ENCODE measurements at regions not wholly inside any gene's neighbourhood (a gene's known extent, or its start where the extent isn't known, plus 50 kb on each side); places are given as distances from the start of the nearest gene placed in this dataset.

DNA sequence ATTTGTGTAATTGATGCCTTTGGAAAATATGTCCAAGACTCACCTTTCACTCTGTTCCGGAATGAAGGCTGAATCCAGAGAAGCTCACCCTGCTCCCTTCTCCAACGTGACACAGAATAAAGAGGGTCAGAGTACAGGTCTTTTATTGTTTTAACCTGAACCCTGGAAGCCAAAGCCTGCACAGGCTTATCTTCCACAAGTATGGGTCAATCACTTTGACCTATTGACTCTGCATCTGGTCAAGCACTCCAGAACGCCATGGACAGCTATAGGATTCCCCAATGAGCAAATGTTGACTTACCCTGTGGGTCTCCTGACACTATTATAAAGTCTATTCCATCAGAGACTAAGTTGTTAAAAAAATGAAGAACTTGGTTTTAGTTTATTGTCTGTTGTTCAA, 158.4 kb upstream of the MYLIP start:
- H3K4me3 ChIP-seq (replicated peaks; ENCODE audit: low read depth, low read length): no peak overlapping the region
- no peaks in the 10 kb centered on the region for H3K27me3 ChIP-seq (replicated peaks; ENCODE audit: control insufficient read depth, insufficient read depth, low read length)
- TF ChIP-seq, protein P1, sequence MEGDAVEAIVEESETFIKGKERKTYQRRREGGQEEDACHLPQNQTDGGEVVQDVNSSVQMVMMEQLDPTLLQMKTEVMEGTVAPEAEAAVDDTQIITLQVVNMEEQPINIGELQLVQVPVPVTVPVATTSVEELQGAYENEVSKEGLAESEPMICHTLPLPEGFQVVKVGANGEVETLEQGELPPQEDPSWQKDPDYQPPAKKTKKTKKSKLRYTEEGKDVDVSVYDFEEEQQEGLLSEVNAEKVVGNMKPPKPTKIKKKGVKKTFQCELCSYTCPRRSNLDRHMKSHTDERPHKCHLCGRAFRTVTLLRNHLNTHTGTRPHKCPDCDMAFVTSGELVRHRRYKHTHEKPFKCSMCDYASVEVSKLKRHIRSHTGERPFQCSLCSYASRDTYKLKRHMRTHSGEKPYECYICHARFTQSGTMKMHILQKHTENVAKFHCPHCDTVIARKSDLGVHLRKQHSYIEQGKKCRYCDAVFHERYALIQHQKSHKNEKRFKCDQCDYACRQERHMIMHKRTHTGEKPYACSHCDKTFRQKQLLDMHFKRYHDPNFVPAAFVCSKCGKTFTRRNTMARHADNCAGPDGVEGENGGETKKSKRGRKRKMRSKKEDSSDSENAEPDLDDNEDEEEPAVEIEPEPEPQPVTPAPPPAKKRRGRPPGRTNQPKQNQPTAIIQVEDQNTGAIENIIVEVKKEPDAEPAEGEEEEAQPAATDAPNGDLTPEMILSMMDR (IDR thresholded peaks at IDR 0.05; ENCODE audit: insufficient read depth, low read length, poor library complexity, severe bottlenecking): no peak
- no peaks in the 10 kb centered on the region for H3K36me3 ChIP-seq (ENCODE audit: control insufficient read depth, insufficient read depth, low read length)
- DNase-seq (ENCODE audit: extremely low read depth, insufficient read length): no peak

DNA sequence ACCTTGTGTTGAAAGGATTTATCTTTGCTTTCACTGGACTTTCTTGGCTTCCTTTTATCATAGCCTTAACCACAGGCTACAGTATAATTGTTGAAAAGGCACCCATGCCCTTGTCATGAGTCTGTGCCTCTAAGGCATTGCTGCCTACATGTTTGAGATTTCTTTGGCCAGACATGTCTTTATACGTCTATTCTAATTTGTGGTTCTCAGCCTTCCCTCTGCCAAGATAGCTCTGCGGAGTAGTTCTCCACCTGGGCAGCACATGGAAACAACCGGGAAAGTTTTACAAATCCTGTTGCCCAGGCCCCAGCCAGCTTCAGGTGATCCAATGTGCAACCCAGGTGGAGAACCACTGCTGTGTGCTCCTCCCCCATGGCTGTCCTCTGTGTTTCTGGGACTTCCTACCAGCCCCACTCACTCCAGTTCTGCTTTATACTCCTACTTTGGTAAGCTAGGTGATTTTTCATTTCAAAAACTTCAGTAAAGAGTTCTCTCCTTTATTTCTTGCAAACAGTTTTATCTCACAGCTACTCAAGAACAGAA, 159.6 kb upstream of the MYLIP start:
- no peak overlapping the region for H3K4me3 ChIP-seq (replicated peaks; ENCODE audit: low read depth, low read length)
- no peak for DNase-seq (ENCODE audit: extremely low read depth, insufficient read length)
- TF ChIP-seq, protein P1 (IDR thresholded peaks at IDR 0.05; ENCODE audit: insufficient read depth, low read length, poor library complexity, severe bottlenecking): no peak
- H3K27me3 ChIP-seq (replicated peaks; ENCODE audit: control insufficient read depth, insufficient read depth, low read length): no peaks in the 10 kb centered on the region
- H3K36me3 ChIP-seq (ENCODE audit: control insufficient read depth, insufficient read depth, low read length): no peaks in the 10 kb centered on the region

DNA sequence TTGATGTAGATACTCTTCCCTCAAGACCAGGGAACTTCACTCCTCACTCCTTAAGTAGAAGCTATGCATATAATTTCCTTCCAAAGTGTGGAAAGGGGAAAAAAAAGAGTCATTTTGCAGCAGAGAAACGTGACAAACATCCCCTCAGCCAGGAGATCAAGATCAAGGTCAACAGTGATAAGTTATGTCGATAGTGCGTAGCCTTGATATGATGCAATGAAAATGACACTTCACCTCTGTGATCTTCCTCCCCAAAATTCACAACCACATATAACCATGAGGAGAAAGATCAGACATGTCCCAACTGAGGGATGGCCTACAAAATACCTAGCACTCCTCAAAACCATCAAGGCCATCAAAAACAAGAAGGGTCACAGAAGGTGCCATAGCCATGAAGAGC, 160.4 kb upstream of the MYLIP start:
- TF ChIP-seq, protein P1 (IDR thresholded peaks at IDR 0.05; ENCODE audit: insufficient read depth, low read length, poor library complexity, severe bottlenecking): no peak
- H3K27me3 ChIP-seq (replicated peaks; ENCODE audit: control insufficient read depth, insufficient read depth, low read length): no peaks in the 10 kb centered on the region
- DNase-seq (ENCODE audit: extremely low read depth, insufficient read length): no peak
- H3K4me3 ChIP-seq (replicated peaks; ENCODE audit: low read depth, low read length): no peak overlapping the region
- no peaks in the 10 kb centered on the region for H3K36me3 ChIP-seq (ENCODE audit: control insufficient read depth, insufficient read depth, low read length)

DNA sequence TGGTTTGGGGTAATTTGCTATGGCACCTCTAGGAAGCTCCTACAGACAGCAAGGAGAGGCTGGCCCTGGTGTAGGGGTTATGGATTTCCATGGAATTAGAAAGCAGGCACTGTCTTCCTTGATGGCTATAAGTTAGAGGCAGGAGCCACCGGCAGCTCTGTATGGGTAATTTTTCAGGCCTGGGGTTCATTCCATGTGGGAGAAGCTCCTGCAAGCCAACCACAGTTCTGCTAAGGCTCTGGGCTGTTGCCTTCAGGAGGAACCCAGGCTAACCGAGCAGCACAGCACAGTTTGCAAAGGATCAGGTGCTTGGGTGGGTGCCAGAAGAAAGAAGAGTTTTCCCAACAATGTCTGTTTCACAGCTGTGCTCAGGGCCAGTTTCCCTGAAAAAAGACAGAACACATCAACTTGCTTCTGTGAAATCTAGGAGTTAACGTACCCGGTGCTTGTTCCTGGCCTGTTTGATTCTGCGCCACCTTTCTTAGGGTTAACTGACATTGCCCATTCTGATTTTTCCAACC, 162.8 kb upstream of the MYLIP start:
- DNase-seq (ENCODE audit: extremely low read depth, insufficient read length): no peak
- Histone ChIP-seq H3K36me3 (ENCODE audit: control insufficient read depth, insufficient read depth, low read length) (no peaks in the 10 kb centered on the region), H3K27me3 (replicated peaks; ENCODE audit: control insufficient read depth, insufficient read depth, low read length) (no peaks in the 10 kb centered on the region), H3K4me3 (replicated peaks; ENCODE audit: low read depth, low read length) (no peak overlapping the region)
- TF ChIP-seq, protein P1 (IDR thresholded peaks at IDR 0.05; ENCODE audit: insufficient read depth, low read length, poor library complexity, severe bottlenecking): no peak

DNA sequence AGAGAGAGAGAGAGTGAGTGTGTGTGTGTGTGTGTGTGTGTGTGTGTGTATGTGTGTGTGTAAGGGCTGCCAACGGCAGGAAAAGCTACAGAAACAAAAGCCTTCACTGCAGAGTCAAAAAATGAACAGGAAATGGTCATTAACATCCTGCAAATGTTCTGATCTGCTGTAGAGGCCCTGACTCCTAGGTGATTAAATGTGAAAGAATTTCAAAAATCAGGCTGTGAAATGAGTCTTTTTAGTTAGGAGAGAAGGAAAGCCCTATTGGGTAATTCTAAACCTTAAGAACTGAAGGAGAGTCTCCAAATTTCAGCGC, 166.5 kb upstream of the MYLIP start:
- no peak overlapping the region for H3K4me3 ChIP-seq (replicated peaks; ENCODE audit: low read depth, low read length)
- TF ChIP-seq, protein P1 (IDR thresholded peaks at IDR 0.05; ENCODE audit: insufficient read depth, low read length, poor library complexity, severe bottlenecking): no peak
- no peaks in the 10 kb centered on the region for H3K27me3 ChIP-seq (replicated peaks; ENCODE audit: control insufficient read depth, insufficient read depth, low read length)
- peak; percentile 69 for DNase-seq (ENCODE audit: extremely low read depth, insufficient read length)
- H3K36me3 ChIP-seq (ENCODE audit: control insufficient read depth, insufficient read depth, low read length): no peaks in the 10 kb centered on the region
